ENCODE measurements at regions not wholly inside any gene's neighbourhood (a gene's known extent, or its start where the extent isn't known, plus 50 kb on each side); places are given as distances from the start of the nearest gene placed in this dataset.
"Not testable (repeated sequence)": the region's sequence is repeated elsewhere in the genome, so short reads cannot be mapped to it uniquely, and the experiment has no call there.

DNA sequence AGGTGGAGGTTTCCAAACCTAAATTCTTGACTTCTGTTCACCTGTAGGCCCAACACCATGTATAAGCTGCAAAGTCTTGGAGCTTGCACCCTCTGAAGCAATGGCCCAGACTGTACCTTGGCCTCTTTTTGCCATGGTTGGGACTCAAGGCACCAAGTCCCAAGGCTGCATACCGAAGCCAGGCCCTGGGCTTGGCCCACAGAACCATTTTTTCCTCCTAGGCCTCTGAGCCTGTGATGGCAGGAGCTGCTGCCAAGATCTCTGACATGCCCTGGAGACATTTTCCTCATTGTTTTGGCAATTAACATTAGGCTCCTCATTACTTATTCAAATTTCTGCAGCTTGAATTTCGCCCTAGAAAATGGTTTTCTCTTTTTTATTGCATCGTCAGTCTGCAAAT lies 297.9 kb downstream of the OXSM start:
- H3K4me3 ChIP-seq (replicated peaks; ENCODE audit: low read depth, low read length): no peak overlapping the region
- no peak for DNase-seq (ENCODE audit: low read depth)
- TF ChIP-seq, protein P1, sequence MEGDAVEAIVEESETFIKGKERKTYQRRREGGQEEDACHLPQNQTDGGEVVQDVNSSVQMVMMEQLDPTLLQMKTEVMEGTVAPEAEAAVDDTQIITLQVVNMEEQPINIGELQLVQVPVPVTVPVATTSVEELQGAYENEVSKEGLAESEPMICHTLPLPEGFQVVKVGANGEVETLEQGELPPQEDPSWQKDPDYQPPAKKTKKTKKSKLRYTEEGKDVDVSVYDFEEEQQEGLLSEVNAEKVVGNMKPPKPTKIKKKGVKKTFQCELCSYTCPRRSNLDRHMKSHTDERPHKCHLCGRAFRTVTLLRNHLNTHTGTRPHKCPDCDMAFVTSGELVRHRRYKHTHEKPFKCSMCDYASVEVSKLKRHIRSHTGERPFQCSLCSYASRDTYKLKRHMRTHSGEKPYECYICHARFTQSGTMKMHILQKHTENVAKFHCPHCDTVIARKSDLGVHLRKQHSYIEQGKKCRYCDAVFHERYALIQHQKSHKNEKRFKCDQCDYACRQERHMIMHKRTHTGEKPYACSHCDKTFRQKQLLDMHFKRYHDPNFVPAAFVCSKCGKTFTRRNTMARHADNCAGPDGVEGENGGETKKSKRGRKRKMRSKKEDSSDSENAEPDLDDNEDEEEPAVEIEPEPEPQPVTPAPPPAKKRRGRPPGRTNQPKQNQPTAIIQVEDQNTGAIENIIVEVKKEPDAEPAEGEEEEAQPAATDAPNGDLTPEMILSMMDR (IDR thresholded peaks at IDR 0.05; ENCODE audit: low read length, missing control alignments): no peak

DNA sequence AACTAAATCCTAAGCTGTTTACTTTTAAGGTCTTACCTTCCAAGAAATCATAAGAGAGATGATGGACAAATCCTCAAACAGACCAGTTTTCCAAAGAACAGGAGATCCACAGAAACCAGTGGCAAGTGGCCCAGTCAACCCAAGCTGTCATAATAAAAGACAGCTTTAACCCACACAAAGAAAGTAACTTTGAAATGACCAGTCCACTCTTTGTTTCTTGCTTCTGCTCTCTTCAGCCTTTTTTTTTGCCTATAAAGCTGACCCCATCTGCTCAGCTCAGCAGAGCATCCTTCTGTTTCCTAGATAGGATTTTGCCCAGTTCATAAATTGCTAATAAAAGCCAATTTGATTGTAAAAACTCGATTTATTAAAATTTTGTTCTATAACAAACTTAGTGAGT lies 299.4 kb downstream of the OXSM start:
- no peak for DNase-seq (ENCODE audit: low read depth)
- TF ChIP-seq, protein P1 (IDR thresholded peaks at IDR 0.05; ENCODE audit: low read length, missing control alignments): no peak
- H3K4me3 ChIP-seq (replicated peaks; ENCODE audit: low read depth, low read length): no peak overlapping the region

DNA sequence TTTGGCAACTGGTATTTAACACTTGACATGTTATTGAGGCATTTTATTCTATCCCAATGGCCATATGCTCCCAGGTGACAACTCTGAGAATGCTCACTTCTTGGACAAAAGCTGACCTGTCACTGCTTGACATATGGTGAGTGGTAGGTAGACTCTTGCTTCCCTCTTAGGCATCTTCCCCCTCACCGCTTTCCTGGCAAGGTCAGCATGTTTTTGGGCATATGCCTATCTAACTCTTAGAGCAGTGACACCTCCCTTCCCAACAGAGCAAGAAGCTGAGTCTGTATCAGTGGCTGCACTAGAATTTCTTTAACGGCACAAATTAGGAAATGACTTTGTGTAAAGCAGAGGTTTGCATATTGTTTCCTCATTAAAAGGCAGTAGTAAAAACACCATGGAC lies 300.7 kb downstream of the OXSM start:
- no peak for DNase-seq (ENCODE audit: low read depth)
- H3K4me3 ChIP-seq (replicated peaks; ENCODE audit: low read depth, low read length): no peak overlapping the region
- TF ChIP-seq, protein P1 (IDR thresholded peaks at IDR 0.05; ENCODE audit: low read length, missing control alignments): no peak

DNA sequence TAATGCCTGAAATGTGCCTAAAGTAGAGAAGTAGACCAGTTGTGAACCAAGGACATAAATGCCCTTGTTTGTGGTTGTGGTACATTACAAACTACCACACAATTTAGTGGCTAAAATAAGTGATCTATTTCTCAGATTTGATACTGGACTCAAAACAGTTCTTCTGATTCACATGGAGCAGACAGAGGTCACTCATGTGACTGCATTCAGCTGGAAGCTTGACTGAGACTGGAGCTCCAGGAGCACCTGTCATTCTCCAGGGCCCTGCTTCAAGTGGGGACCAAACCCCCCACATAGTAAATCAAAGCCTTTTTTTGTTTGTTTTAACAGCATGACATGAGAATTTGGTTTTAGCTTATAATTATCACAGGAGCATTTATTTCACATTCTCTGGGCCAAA lies 301.2 kb downstream of the OXSM start:
- TF ChIP-seq, protein P1 (IDR thresholded peaks at IDR 0.05; ENCODE audit: low read length, missing control alignments): no peak
- no peak for DNase-seq (ENCODE audit: low read depth)

DNA sequence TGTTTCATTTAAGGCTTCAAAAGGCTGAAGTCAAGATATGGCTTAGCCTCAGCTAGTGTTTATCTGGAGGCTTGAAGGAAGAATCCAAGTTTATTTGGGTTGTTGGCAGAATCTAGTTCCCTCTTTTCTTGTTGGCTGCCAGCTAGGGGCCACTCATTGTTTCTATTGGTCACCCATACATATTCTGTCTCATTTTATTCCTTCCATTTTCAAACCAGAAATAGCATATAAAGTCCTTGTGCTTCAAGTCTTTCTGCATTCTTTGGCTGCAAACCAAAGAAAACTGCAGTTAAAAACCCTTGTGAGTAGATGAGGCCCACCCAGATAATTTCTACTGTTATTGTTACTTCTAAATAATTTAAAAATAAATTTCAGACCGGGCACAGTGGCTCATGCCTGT lies 301.7 kb downstream of the OXSM start:
- TF ChIP-seq, protein P1 (IDR thresholded peaks at IDR 0.05; ENCODE audit: low read length, missing control alignments): no peak
- no peak overlapping the region for H3K4me3 ChIP-seq (replicated peaks; ENCODE audit: low read depth, low read length)
- DNase-seq (ENCODE audit: low read depth): no peak

More for the DNA sequence above, 301.2 kb downstream of the OXSM start:
- no peak overlapping the region for H3K4me3 ChIP-seq (replicated peaks; ENCODE audit: low read depth, low read length)

DNA sequence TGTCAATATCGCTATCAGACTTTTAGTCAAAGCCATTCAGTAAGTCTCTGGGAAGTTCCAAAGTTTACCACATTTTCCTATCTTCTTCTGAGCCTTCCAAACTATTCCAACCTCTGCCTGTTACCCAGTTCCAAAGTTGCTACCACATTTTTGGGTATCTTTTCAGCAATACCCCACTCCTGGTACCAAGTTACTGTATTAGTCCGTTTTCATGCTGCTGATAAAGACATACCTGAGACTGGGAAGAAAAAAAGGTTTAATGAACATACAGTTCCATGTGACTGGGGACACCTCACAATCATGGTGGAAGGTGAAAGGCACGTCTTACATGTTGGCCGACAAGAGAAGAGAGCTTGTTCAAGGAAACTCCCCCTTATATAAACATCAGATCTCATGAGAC lies 307.2 kb downstream of the OXSM start:
- H3K4me3 ChIP-seq (replicated peaks; ENCODE audit: low read depth, low read length); DNase-seq (ENCODE audit: low read depth): not testable (repeated sequence)

DNA sequence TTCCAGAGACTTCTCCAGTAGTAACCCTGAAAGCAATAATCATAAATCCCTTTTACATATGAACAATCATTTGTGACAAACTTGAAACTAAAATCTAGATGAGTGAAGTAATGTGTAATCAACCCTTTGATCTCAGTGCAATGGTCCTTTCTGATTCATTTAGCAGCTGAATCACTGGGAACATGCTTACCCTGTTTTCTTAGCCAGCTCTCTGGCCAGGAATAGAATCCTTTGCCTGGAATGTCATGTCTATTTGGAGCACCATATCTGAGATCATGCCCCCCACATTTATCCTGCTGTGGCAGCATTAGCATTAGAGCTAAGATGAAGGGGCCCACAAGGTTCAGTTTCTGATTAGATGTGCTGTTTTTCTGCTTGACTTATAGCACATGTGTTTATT lies 309.8 kb downstream of the OXSM start:
- TF ChIP-seq, protein P1 (IDR thresholded peaks at IDR 0.05; ENCODE audit: low read length, missing control alignments): no peak
- no peak for DNase-seq (ENCODE audit: low read depth)
- H3K4me3 ChIP-seq (replicated peaks; ENCODE audit: low read depth, low read length): no peak overlapping the region

DNA sequence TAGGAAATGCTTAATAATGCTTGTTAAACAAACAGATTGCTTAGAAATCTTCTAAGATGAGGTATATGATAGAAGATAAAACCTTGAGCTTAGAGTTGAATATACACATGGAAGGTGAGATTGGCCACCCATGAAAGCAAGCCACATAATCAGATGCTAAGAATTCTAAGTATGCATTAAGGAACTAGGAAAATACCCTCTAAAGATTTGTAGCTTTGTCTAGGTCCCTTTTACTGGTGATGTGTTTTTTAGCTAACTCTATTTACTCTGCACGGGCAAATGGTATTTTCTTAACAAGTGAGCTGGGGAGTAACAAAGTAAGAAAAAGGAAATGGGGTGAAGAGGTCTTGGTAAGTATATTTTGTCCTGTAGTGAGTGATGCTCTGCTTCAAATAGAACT lies 310.3 kb downstream of the OXSM start:
- H3K4me3 ChIP-seq (replicated peaks; ENCODE audit: low read depth, low read length): no peak overlapping the region
- TF ChIP-seq, protein P1 (IDR thresholded peaks at IDR 0.05; ENCODE audit: low read length, missing control alignments): no peak
- DNase-seq (ENCODE audit: low read depth): no peak
